ENCODE measurements at regions not wholly inside any gene's neighbourhood (a gene's known extent, or its start where the extent isn't known, plus 50 kb on each side); places are given as distances from the start of the nearest gene placed in this dataset.
A peak's percentile ranks its signal among the peaks of the same experiment; 100 is the strongest.
"Not testable (repeated sequence)": the region's sequence is repeated elsewhere in the genome, so short reads cannot be mapped to it uniquely, and the experiment has no call there.

DNA sequence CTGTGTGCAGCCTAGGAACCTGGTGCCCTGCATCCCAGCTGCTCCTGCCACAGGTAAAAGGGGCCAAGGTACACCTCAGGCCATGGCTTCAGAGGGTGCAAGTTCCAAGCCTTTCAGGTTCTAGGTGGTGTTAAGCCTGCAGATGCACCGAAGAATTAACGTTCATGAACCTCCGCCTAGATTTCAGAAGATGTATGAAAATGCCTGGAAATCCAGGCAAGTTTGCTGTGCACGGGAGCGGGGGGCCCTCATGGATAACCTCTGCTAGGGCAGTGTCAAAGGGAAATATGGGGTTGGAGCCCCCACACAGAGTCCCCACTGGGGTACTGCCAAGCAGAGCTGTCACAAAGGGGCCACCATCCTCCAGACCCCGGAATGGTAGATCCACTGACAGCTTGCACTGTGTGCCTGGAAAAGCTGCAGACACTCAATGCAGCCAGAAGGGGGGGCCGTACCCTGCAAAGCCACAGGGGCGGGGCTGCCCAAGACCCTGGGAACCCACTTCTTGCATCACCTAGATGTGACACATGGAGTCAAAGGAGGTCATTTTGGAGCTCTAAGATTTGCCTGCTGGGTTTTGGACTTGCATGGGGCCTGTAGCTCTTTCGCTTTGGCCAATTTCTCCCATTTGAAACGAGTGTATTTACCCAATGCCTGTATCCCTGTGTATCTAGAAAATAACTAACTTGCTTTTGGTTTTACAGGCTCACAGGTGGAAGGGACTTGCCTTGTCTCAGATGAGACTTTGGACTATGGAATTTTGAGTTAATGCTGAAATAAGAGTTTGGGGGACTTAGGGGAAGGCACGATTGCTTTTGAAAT lies 145.2 kb upstream of the C1QTNF3 start (continued):
- TF ChIP-seq RAD21 (CRISPR knock-in tag; conservative IDR thresholded peaks at IDR 0.05 in 1 of 2, IDR thresholded peaks at IDR 0.05 in 1 of 2): peak in 1 of 2 experiments; percentile 62; a peak in 2 of 4 replicates
- TF ChIP-seq DPF2 (IDR thresholded peaks at IDR 0.05): peak; percentile 21; the same call in 1 of the 2 replicates
- peak; percentile 97 for TF ChIP-seq EP400 (IDR thresholded peaks at IDR 0.05)
- TF ChIP-seq, protein P1, sequence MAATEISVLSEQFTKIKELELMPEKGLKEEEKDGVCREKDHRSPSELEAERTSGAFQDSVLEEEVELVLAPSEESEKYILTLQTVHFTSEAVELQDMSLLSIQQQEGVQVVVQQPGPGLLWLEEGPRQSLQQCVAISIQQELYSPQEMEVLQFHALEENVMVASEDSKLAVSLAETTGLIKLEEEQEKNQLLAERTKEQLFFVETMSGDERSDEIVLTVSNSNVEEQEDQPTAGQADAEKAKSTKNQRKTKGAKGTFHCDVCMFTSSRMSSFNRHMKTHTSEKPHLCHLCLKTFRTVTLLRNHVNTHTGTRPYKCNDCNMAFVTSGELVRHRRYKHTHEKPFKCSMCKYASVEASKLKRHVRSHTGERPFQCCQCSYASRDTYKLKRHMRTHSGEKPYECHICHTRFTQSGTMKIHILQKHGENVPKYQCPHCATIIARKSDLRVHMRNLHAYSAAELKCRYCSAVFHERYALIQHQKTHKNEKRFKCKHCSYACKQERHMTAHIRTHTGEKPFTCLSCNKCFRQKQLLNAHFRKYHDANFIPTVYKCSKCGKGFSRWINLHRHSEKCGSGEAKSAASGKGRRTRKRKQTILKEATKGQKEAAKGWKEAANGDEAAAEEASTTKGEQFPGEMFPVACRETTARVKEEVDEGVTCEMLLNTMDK (IDR thresholded peaks at IDR 0.05; ENCODE audit: borderline replicate concordance, insufficient read depth, low read depth, low read length, poor library complexity, severe bottlenecking): peak; percentile 86
- TF ChIP-seq, protein P2, sequence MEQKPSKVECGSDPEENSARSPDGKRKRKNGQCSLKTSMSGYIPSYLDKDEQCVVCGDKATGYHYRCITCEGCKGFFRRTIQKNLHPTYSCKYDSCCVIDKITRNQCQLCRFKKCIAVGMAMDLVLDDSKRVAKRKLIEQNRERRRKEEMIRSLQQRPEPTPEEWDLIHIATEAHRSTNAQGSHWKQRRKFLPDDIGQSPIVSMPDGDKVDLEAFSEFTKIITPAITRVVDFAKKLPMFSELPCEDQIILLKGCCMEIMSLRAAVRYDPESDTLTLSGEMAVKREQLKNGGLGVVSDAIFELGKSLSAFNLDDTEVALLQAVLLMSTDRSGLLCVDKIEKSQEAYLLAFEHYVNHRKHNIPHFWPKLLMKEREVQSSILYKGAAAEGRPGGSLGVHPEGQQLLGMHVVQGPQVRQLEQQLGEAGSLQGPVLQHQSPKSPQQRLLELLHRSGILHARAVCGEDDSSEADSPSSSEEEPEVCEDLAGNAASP (IDR thresholded peaks at IDR 0.05): peak; percentile 59

DNA sequence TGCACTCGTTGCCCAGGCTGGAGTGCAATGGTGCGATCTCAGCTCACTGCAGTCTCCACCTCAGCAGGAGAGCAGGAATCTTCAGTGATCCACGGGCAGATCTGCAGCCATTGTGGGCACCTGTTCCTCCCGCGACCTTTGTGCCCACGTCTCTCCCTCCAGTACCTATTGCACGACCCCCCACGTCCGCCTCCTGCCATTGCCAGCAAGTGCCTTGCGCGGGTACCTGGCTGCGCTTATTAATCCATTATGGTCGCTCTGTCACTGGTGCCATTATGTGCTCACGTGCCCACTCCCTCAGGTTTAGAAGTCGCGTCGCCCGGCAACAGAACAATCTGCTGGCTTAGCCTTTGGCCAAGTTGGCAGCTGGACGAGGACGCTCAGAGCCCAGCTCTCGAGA lies 146.2 kb upstream of the C1QTNF3 start:
- ATAC-seq; H3K36me3 ChIP-seq (ENCODE audit: control insufficient read depth, insufficient read depth, low read length); CTCF ChIA-PET (ENCODE audit: low intra/inter-chr PET ratio); H3K27ac ChIP-seq (ENCODE audit: extremely low read depth, low read depth, low read length); H3K79me2 ChIP-seq (ENCODE audit: control insufficient read depth, insufficient read depth, low read length); DNase-seq (ENCODE audit: extremely low read depth in 1 of 4, low spot score in 3 of 4); FAIRE-seq; H3K9ac ChIP-seq (ENCODE audit: insufficient read depth in 1 of 2, low read depth in 2 of 2, low read length in 2 of 2); H3K4me2 ChIP-seq (ENCODE audit: insufficient read depth, low read length); H3K9me1 ChIP-seq (ENCODE audit: control insufficient read depth, insufficient read depth, low read length); H3K4me3 ChIP-seq; BruUV-seq (replicated peaks); POLR2A ChIA-PET; H3K9me3 ChIP-seq (replicated peaks; ENCODE audit: control insufficient read depth, insufficient read depth, low read depth, low read length); intact Hi-C loops (cut with micrococcal nuclease); H3K4me1 ChIP-seq (replicated peaks in 1 of 2; ENCODE audit: control insufficient read depth in 2 of 2, insufficient read depth in 2 of 2, low read length in 2 of 2); H2AFZ ChIP-seq (ENCODE audit: low read depth, low read length); H3K27me3 ChIP-seq (ENCODE audit: control insufficient read depth in 2 of 2, insufficient read depth in 2 of 2, low read length in 2 of 2); H4K20me1 ChIP-seq (replicated peaks; ENCODE audit: control insufficient read depth, insufficient read depth, low read length): not testable (repeated sequence)
- in situ Hi-C loops (cut with MboI): loop anchor here (10.0 to 25.0 kb wide), 2 partner anchors 276 to 727 kb away; no protein-coding TSS in a partner anchor
- WGBS (ENCODE audit: insufficient coverage, low coverage, missing lambda C conversion rate): 96% methylated on average over 15 of the region's 21 CpGs
- TF ChIP-seq, protein P3, sequence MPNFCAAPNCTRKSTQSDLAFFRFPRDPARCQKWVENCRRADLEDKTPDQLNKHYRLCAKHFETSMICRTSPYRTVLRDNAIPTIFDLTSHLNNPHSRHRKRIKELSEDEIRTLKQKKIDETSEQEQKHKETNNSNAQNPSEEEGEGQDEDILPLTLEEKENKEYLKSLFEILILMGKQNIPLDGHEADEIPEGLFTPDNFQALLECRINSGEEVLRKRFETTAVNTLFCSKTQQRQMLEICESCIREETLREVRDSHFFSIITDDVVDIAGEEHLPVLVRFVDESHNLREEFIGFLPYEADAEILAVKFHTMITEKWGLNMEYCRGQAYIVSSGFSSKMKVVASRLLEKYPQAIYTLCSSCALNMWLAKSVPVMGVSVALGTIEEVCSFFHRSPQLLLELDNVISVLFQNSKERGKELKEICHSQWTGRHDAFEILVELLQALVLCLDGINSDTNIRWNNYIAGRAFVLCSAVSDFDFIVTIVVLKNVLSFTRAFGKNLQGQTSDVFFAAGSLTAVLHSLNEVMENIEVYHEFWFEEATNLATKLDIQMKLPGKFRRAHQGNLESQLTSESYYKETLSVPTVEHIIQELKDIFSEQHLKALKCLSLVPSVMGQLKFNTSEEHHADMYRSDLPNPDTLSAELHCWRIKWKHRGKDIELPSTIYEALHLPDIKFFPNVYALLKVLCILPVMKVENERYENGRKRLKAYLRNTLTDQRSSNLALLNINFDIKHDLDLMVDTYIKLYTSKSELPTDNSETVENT (CRISPR knock-in tag; IDR thresholded peaks at IDR 0.05): peak; percentile 58; the same call in 1 of the 2 replicates
- TF ChIP-seq, protein P4, sequence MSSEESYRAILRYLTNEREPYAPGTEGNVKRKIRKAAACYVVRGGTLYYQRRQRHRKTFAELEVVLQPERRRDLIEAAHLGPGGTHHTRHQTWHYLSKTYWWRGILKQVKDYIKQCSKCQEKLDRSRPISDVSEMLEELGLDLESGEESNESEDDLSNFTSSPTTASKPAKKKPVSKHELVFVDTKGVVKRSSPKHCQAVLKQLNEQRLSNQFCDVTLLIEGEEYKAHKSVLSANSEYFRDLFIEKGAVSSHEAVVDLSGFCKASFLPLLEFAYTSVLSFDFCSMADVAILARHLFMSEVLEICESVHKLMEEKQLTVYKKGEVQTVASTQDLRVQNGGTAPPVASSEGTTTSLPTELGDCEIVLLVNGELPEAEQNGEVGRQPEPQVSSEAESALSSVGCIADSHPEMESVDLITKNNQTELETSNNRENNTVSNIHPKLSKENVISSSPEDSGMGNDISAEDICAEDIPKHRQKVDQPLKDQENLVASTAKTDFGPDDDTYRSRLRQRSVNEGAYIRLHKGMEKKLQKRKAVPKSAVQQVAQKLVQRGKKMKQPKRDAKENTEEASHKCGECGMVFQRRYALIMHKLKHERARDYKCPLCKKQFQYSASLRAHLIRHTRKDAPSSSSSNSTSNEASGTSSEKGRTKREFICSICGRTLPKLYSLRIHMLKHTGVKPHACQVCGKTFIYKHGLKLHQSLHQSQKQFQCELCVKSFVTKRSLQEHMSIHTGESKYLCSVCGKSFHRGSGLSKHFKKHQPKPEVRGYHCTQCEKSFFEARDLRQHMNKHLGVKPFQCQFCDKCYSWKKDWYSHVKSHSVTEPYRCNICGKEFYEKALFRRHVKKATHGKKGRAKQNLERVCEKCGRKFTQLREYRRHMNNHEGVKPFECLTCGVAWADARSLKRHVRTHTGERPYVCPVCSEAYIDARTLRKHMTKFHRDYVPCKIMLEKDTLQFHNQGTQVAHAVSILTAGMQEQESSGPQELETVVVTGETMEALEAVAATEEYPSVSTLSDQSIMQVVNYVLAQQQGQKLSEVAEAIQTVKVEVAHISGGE (CRISPR knock-in tag; IDR thresholded peaks at IDR 0.05): 0 out of 6 replicates have a peak, but pooled peaks of 1 of the 3 experiments have one; percentile 30

All from K562 (cell line).